GM12875 (cell line): ENCODE measurements at regions not wholly inside any gene's neighbourhood (a gene's known extent, or its start where the extent isn't known, plus 50 kb on each side); places are given as distances from the start of the nearest gene placed in this dataset.

Experiments used
- H3K4me3 ChIP-seq: one replicate; pipeline ENCODE4 v1.5.1; 2011; ENCODE audit warnings: low read depth, low read length, control low read depth
- CTCF ChIP-seq: IDR thresholded peaks from 2 replicates; pipeline ENCODE4 v1.5.1; 2011; ENCODE audit warnings: low read depth, mild to moderate bottlenecking, control low read depth, inconsistent platforms, low read length, moderate library complexity, borderline replicate concordance; ENCODE audit not compliant: insufficient read depth

DNA sequence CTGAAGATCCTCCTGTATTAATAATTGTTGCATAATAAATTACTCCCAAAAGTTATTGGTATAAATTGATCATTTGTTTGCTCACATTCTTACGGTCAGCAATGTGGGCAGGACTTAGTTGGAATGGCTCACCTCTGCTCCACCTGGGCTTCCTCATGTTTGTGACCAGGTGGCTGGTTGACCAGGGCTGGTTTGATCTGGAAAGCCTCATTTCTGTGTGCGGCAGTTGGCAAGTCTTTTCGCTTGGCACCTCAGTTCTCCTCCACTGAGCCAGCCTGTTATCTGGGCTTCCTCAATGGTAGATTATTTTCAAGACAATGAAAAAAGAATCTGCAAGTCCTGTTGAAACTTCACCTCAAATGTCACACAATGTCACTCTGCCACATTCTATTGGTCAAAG is 301.1 kb downstream of the TBL1XR1 start:
- TF ChIP-seq CTCF, result no peak
- no peak overlapping the region for H3K4me3 ChIP-seq

DNA sequence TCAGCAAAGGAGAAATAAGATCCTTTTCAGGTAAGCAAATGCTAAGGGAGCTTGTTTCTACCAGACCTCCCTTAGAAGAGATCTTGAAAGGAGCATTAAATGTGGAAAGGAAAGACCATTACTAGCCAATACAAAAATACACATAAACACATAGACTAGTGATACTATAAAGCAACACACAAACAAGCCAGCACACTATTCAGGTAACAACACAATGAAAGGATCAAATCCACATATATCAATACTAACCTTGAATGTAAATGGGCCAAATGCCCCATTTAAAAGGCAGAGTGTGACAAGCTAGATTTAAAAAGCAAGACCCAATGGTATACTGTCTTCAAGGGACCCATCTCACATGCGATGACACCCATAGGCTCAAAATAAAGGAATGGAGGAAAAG is 317.6 kb downstream of the TBL1XR1 start:
- H3K4me3 ChIP-seq, result no peak overlapping the region
- TF ChIP-seq CTCF, result no peak

GRCh38 chr3:176873261-176873660 is 324.0 kb downstream of the TBL1XR1 start:
- TF ChIP-seq CTCF, result no peak
- H3K4me3 ChIP-seq, result no peak overlapping the region

DNA sequence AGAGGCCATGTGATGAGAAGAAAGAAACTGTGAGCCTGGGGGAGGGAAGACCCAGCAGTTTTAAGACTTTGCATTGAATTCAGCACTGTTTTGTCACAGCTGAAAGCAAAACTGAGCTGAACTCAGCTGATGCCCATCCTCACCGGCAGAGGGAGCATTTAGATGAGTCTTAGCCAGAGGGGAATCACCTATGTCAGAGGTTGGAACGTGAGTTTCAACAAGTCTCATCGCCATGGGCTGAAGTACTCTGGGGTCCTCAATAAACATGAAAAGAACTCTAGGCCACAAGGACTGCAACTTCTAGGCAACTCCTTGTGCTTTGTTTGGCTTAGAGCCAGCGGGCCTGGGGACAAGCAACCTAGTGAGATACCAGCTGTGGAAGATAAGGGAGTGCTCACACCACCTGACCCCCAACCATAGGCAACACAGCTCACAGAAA is 324.5 kb downstream of the TBL1XR1 start:
- TF ChIP-seq CTCF, result peak; percentile 83
- no peak overlapping the region for H3K4me3 ChIP-seq

- H3K4me3 ChIP-seq, result no peak overlapping the region
- no peak for TF ChIP-seq CTCF
Measured at GRCh38 chr3:176870451-176870850, 326.8 kb downstream of the TBL1XR1 start.

DNA sequence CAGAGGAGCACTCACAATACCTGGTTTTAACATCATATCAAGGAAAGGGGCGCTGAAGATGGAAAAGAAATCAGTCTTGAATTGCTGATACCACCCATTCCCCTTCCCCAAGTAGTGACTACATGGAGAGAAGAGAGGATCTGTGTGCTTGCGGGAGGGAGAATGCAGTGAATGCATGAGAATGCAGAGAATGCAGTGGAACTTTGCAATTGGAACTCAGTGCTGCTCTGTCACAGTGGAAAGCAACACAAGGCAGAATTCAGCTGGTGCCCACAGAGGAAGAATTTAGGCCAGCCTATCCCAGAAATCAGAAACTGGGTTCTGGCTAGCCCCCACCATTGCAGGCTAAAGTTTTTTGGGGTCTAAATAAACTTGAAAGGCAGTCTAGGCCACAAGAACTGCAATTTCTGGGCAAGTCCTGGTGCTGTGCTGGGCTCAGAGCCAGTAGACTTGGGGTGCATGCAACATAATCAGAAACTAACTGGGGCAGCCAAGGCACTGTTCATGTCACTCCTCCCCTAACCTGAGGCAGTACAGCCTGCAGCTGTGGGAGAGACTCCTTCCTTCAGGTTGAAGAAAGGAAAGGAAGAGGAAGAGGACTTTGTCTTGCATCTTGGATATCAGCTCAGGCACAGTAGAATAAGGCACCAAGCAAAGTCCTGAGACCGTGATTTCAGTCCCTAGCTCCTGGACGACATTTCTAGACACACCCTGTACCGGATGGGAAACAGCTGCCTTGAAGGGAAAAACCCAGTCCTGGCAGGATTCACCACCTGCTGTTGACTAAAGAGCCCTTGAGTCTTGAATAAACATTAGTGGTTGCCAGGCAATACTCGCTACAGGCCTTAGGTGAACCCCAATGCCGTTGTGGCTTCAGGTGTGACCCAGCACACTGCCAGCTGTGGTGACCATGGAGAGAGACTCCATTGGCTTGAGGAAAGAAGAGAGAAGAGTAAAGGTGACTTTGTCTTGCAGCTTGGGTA is 329.3 kb downstream of the TBL1XR1 start:
- TF ChIP-seq CTCF, result no peak
- no peak overlapping the region for H3K4me3 ChIP-seq

DNA sequence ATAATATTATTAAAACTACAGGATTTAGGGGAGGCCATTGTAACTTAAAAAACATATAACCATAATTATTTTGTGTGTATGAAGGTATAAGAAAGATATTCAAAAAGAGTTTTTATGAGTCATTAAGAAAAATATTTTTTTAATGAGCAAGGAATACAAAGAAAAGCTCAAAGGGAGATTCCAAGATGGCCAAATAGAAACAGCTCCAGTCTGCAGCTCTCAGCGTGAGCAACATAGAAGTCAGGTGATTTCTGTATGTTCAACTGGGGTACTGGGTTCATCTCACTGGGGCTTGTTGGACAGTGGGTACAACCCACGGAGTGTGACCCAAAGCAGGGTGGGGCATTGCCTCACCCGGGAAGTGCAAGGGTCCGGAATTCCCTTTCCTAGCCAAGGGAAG is 336.1 kb downstream of the TBL1XR1 start:
- H3K4me3 ChIP-seq, result no peak overlapping the region
- TF ChIP-seq CTCF, result no peak
